ENCODE measurements at regions not wholly inside any gene's neighbourhood (a gene's known extent, or its start where the extent isn't known, plus 50 kb on each side); places are given as distances from the start of the nearest gene placed in this dataset.

DNA sequence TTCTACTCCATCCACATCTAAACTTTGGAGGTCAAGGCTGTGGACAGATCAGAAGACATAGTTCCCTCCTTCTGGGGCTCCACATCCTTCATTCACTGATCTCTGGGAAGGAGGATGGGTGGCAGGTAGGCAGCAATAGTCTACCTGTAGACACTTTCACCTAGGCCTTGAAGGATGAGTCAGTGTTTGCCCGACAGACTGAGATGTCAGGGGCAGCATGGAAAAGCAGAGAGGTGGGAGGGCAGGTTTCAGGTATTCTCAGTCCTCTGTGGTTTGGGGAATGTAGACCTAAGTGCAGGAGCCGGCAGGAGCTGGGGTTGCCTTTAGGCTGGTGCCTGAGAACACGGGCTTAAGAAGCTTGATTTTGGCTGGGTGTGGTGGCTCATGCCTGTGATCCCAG, 171.9 kb upstream of the ZNF267 start:
- no peak for DNase-seq

DNA sequence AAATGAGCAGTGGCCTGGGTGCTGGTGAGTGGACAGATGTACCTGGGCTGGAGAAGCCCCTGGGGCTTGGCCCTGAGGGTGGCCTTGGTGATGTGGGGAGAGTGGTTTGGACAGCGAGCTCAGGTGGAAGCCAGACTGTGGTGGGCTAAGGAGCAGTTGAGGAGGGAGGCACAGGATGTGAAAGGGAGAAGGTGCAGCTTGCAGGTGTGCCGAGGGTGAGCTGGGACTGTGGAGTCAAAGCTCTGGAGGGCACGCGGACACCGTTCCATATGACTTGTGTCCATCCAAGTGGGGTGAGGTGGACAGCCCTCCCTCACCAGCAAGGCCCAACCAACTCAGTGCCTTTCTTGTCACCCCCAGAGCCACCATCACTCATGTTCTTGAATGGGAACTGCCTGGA, 170.8 kb upstream of the ZNF267 start:
- DNase-seq = no peak

DNA sequence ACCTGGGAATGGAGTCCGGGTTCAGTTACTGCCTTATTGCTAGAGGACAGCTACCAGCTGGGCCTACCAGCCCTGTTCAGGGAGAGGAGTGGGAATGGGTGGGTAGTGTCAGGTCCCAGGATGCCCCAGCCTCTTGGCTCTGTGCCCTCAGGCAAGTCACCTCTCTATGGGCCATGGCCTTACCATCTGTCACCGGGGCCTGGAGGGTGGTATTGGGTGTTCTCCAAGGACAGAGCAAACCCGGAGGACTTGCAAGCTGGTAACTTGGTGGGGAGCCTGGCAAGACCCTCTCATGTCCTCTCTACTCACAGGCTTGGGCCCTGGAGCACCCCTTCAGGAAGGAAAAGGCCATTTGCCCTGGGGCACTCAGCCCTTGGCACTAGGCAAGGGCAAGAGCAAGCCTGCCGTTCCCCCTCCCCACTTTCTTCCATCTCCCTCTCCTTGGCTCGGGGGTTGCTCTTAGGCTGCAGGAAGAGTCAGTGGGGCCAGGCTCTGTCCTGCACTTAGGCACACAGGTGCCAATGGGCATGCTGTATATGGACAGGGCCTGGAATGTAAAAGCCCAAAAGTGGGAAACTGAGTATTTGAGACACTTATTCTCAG, 170.0 kb upstream of the ZNF267 start:
- DNase-seq = no peak

DNA sequence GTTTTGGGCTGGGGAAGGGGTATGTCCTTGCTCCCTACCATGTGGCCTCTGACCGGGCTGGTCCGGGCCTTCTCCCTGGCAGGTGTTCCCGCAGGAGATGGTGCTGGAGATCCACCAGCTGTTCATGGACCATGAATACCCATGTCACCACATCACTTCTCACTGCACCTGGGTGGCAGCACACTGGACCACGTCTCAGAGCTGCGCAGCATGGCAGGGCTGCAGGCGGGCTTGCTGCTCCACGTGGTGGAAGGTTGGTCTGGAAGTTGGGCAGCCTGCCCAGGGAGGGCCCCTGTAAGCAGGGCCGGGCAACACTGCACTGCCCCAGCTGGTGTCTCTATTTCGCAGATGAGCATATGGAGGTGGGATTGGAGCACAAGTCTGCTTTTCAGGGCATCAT, 169.5 kb upstream of the ZNF267 start:
- no peak for DNase-seq

DNA sequence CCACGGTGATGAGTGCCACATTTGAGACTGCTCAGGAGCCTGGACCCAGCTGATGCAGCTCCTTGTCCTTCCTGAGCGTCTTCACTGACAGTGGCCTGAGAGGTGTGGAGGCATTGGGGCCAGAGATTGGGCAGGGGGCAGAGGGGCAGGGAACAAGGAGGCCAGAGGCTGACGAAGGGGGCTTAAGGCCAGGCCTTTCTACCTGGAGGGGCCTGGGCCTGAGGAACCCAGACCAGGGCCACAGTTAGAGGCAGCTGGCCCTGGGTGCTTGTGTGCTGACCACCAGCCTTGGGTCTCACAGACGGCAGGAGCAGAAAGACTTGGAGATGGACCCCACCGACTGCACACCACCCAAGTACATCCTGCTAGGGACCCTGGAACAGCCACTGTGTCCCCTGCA, 168.2 kb upstream of the ZNF267 start:
- DNase-seq = no peak

DNA sequence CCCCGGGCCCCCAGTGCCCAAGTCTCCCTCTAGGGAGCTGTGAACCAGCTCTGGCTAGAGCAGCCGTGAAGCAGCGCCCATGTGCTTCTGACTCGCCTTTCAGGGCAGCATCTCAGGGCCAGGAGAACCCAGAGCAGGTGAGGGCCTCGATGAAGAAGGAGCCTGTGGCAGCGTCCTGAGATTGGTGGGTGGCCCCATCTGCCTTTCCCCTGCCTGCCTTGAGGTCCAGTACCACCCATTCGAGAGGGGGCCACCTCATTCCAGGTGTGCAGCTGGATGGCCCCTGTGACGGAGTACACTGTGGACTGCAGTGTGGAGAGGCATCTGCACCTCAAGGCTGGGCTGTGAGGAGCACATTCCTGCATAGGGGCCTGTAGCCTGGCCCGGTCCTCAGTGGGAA, 167.3 kb upstream of the ZNF267 start:
- no peak for DNase-seq

DNA sequence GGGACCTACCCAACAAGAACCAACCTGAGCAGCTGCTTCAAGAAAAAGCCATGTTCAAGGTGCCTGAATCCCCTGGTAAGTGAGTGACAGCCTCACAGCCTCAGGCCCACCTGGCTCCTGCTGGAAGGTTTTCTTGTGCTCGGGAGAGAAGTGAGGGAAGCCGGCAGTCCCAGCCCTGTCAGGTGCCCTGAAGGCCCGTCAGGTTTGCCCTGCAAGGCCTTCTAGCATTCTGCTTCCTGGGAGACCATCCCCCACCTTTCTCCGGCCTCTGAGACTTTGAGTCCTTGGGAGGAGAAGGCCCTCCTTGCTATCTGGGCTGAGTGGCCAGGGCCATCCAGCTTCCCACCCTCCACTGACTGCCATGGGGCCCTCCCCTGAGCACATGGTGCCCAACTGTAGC, 166.7 kb upstream of the ZNF267 start:
- DNase-seq = no peak

DNA sequence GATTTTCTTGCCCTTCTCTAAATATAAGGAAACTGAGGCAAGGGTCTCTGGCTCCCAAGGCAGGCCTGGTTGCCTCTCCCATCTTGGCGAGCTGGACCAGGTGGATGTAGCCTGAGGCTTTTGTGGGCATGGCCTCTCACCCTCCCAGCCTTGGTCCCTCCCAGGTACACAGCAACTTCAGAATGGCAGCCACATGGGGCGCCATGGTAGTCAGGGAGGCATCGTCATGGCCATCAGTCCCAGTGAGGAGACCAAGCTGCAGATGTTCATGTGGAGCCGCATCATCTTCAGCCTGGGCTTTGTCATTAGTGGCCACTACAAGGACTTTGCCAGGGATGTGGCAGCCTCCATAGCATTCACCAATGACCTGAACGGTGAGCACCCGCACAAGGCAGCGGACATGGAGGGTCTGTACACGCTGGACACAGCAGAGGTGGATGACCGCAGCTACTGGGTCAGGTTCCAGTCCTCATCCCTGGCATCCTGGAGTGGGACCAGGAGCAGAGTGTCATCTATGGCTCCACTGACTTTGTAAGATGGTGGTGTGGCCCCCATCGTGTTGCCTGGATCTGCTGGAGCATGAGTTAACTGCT, 165.8 kb upstream of the ZNF267 start:
- no peak for DNase-seq

DNA sequence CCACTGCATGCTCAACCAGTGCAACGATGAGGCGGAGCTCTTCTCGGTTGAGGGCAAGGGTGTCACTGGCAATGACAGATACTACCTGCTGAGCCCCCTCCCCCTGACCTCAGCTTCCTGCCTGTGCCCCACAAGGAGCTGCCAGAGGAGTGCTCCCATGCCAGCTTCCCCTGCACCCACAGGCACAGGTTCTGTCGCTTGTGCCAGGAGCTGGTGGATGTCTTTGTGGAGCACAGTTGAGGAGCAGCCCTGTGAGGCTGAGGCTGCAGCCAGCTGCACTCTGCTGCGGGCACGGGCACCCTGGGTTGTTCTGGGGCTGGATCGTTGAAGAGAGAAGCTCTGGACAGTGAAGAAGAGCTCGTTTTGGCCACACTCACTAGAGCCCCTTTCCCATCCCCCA, 165.3 kb upstream of the ZNF267 start:
- DNase-seq = no peak

DNA sequence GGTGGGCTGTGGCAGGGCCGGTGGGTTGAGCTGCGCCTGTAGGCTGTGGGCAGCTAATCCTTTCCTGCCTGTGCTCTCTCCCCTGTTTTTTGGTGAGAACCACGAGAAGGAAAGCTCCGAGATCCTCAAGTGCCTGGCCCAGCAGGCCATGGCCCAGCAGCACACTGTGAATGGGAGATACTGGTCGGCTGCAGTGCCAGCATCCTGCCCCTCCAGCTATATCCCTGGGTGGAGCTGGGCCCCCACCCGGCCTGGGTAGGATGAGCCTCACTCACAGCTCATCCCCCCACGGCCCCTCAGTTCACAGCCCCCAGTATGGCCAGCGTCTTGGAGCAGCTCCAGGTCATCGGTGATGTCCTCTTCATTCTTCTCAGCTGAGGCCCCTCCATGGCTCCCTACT, 164.4 kb upstream of the ZNF267 start:
- no peak for DNase-seq

DNA sequence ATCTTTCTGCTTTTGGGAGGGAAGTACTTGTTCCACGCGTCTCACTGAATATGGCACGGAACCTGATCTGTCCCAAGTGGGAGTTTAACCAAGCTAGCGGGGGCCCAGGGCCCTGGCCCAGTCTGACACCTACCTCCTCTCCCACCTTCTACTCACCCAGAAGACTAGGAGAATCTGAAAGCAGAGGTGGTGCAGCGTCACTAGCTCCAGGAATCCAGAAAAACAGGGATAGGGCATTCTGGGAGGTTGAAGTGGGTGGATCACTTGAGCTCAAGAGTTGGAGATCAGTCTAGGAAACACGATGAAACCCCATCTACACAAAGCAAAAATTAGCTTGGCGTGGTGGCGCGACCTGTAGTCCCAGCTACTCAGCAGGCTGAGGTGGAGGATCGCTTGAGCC, 163.5 kb upstream of the ZNF267 start:
- no peak for DNase-seq

DNA sequence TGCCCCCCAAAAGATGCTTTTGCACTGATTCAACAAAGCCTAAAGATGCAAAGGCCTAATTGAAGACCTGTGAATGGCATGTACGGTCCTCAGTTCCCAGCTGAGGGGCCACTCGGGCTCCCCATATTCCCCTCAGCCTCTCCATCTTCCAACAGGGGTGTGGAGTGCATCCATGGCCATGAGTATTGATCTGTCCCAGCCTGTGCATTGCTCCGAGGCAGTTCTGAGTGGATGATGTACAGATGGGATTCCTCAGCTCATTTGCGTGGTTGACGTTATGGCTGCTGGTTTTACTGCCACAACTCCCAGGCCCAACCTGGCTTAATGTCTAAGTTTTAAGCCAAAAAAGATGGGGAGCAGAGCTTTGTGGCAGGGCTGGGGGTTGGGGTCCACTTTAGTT, 162.7 kb upstream of the ZNF267 start:
- DNase-seq = no peak

DNA sequence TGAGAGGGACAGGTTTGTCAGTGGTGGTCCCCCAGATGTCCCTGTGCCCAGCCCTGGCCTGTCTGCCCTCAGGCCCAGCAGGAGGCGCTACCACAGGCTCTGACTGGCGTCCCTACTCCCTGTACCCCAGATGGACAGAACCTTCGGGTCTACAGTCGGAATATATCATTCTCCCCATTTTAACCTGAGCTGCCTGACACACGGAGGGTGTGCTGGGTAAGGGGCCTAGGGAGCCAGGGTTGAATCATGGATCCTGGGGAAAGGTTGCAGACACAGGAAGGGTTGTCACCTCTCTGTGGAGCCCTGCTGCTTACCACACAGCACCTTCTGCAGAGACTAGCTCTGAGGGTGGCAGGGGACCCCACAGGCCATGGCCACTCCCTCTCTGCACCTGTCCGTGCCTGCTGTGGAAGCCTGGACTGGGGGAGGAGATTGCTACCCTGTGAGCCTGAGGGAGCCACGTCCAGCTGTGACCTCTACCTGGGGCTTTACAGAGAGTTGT, 162.2 kb upstream of the ZNF267 start:
- no peak for DNase-seq

DNA sequence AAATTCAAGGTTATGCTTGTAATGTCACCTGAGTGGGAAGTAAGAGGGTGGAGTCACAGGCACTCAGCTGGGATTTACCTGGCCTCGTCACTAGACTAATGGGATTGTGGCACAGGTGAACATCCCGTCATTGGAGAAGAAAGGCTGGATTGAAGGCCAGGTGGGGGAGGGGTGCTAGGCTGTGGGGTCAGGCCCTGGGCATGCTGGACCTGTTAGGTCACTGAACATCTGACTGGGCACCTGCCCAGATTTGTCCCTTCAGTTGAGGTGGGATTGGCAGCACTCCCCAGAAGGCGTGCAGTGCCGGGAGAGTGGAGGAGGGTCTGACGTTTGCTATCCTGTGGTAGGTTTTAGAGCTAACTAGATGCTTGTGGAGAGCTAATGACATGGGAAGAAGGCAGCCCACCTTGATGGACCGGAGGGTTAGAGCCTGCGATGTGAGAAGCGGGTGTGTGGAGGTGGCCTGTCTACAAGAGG, 161.5 kb upstream of the ZNF267 start:
- DNase-seq = no peak

DNA sequence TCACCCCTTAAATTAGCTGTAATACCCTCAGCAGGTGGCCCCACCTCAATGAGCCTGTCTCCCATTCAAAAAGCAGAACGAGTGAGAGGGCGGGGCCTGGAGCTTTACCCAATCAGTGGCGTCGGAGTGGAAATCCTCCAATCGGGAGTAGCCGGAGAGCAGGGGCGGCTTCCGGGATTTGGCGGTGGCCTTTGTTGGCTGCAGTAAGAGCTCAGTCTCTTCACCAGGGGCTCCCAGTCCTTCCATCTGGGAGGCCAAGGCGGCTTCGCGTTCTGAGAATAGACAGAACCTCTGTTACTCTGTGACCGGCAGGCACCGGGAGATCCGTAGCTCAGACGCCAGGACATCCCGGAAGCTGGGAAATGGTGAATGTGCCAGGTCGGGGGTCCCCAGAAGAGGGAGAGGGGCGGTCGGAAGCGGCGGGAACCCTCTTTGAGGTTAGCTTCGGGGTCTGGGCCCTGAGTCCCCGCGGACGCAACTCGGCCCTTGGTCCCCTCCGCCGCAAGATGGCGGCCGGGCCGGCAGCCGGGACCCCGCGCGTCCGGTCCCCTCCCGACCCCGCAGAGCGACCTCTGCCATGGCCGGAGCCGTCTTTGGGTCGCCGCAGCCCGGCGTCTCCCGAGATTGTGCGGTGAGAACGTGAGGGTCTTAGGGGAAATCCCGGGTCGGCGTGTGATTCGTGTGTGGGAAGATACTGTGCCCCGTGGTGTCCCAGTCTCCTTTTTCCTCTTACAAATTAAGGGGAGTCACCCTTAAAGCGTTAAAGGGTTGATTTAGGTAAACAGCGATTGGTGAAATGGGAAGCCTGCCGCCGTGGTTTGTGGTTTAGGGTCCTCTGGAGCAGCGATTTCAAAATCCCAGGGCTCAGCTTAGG, 160.3 kb upstream of the ZNF267 start:
- peak; percentile 33 to 96 (median 86) for DNase-seq

DNA sequence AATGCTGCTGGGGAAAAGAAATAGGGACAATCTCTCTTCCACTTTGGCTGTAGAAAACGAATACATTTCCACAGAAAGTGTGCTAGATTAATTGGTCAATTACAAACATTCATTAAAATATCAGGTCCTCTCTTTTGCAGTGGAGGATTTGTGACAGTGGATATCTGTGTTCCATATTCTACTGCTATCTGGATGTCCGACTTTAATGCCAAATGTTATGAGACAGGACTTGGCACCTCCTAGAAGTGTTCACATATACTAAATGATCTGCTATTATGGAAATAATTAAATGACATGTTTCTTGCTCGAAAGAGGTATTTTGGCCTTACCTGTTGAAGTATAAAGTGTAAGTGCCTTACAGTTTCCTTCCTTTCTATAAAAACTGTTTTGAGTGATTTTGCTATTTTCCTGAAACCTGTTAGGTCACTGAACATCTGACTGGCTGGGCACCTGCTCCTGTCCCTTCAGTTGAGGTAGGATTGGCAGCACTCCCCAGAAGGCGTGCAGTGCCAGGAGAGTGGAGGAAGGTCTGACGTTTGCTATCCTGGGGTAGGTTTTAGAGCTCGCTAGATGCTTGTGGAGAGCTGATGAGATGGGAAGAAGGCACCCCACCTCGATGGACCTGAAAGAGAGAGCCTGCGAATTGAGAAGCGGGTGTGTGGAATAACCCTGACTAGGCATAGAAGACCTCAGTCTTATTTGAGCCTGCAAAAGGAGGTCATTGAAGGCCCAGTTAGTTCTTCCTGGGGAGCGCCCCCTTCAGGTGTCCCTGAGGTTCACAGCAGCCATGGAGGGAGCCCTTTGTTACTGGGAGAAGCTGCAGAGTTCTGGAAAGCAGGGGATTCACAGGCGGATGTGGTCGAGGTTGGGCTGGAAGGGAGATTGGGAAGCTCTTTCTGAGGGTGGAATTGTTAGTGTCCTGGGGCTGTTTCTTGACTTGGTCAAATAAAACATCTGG, 159.4 kb upstream of the ZNF267 start:
- no peak for DNase-seq

DNA sequence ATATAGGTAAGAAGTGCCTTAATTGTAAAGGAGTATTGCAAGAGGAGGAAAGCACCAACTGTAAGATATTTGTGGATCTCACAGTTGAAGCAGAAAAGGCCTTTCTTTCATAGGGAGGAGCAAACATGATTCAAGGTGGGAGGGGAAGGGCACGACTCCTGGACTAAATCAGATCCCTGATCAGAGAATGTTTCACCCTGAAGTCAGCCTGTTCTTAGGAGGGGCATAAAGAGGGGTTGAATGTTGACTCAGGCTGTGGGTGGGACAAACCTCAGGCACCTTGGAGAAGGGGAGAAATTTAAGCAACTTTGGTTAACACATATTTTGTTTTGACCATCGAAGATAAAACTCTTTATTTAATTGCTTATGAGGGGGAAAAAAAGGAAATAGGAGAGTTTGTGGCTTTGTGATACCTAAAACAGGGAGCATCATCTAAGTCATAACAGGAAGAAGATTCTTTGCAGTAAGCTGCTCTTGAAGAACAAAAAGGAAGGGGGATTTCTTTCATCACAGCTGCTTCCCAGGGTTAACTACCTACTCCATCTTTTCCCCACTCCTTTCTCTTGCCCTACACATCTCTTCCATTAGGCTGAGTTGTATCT, 158.6 kb upstream of the ZNF267 start:
- no peak for DNase-seq

DNA sequence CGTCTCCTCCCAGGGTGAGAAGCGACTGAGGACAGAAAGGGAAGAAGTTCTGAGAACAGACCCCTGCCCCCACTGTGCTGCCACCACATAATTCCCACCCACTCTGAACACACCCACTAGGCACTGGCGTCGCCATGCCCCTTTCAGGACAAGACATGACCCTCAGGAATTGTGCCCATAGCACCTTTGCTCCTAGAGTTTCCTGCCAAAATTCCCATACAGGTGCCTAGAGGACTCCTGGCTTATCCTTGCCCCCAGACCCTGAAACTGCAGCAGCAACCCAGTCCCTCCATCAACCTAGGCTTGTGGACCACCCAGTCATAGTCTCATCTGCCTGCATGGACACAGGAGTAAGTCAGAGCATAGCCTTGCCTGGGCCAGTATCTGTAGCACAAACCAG, 157.7 kb upstream of the ZNF267 start:
- no peak for DNase-seq

DNA sequence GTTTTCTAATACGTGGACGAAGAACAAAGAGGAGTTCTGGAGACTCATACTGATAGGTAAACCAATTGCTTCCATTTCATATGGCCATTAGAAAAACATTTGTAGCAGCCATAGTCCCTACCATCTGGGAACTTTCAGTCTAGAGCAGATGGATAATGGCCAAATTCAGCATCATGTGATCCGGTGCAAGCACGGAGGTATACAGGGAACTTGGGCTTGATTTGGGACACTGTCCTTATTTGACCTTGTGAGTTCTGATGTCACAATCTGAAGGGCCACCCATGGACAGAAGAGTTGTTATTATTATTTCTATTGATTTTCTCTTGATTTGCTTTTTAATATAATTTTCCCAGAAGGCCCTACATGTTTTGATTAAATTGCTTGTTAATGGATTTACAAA, 154.6 kb upstream of the ZNF267 start:
- no peak for DNase-seq

DNA sequence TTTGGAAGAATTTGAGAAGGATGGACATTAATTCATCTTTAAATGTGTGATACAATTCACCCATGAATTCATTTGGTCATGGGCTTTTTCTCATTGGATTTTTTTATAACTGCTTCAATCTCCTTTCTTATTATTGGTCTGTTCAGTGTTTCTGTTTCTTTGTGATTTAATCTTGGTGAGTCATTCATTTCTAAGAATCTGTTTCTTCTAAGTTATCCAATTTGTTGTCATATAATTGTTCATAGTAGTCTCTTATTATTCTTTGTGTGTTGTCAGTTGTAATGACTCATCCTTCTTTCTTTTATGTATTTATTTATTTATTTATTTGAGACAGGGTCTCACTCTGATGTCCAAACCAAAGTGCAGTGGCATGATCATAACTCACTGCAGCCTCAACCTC, 146.1 kb upstream of the ZNF267 start:
- DNase-seq = no peak

DNA sequence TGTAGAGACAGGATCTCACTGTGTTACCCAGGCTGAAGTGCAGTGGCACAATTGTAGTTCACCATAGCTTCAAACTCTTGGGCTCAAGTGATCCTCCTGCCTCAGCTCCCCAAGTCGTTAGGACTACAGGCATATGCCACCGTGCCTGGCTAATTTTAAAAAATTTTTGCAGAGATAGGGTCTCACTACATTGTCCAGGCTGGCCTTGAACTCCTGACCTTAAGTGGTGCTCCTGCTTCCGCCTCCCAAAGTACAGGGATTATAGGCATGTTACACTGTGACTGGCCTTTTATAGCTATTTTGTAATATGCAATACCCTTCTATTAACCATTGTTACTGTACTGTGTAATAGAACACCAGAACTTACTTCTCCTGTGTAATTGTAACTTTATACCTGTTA, 139.3 kb upstream of the ZNF267 start:
- DNase-seq = no peak

All from amygdala (tissue), 56 donors.